HG03558 (cell line): ENCODE measurements at regions not wholly inside any gene's neighbourhood (a gene's known extent, or its start where the extent isn't known, plus 50 kb on each side); places are given as distances from the start of the nearest gene placed in this dataset.

Source experiments
- ATAC-seq: cut with Tn5 transposase; IDR thresholded peaks from one replicate; pipeline ENCODE4 v1.9.1; 2021; ENCODE audit warnings: moderate number of reproducible peaks; ENCODE audit not compliant: unreplicated experiment; ENCODE audit errors: extremely low read depth

DNA sequence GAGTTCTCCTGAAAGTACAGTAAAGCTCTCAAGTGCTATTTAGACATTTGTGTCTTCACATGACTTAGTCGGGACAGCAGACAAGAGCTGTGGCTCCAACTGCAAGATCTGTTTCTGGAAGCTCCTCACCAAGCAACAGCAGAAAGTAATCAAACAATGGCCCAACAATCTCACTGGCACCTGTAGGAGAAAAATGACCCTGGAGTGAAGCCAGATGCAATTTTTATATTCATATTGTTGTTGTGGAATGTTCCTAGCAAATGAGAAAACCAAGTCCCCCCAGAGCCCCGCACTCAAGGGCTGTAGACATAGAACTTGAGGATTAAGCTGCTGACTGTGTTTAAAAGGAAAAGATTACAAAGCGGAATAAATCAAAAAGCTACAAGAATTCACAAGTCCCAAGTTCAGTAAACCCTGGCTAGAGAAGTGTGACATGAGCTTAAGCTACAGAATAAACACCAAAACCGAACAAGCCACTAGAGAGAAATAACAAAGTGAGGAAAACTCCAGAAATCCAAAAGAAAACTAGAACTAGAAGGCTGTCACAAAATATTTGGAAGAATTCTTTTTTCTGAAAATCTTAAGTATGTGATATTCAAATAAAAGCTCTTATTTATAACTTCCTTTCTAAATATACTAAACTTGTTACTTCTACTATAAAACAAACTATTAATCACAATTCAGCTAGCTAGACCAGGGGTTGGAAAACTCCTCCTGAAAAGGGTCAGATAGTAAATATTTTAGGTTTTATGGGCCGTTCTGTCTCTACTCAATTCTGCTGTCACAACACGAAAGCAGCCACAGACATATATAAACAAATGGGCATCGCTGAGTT, 454.5 kb downstream of the SUCLA2 start:
- no peak for ATAC-seq

DNA sequence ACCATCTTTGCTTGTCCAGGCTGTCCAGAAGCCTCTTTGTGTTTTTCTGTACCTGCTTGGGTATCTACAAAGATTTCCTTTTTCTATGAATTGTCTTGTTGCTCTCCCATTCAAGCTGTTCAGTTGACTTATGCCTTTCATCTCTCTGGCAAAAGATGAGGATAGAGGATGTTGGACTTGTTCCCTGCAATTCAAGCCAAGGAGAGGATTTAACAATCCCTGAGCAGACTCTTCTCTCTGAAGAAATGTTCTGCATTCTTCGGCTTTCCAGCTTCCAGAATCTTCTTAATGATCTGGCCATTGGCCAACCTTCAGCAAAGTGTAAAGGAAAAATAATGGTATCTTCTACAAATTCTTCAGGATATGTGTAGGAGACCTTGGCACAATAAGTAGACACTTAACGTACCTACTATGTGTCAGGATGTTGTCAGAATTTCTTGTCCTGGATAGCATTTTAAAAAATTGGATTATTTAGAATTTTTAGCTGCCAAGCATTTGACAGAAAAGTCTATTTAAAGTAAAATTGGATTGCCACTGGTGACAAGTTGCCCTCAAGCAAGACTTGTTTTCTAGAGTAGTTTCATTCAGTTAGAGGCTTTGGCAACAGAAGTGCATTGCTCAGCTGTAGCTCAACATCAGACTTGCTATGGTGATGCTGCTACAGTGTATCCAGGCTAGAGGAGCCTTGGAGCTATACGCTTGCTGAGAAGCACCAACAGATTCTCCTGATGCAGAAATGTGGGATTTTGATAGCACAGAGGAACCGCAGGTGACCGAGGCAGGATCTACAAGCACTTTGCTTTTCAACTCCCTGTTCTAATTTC, 455.7 kb downstream of the SUCLA2 start:
- no peak for ATAC-seq

DNA sequence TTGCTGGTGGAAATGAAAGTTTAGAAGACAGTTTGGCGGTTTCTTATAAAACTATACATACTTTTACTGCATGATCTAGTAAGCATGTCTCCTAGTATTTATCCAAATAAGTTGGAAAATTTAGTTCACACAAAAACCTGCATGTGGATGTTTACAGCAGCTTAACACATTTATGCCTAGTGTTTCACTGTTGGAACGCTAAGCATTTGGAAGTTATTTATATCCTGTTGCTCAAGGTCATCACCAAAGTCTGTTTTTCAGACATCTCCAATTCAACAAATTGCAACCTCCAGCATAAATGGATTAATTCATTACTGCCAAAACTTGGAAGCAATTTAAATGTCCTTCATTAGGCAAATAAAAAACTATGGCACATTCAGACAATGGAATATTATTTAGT, 461.8 kb downstream of the SUCLA2 start:
- ATAC-seq, result no peak

DNA sequence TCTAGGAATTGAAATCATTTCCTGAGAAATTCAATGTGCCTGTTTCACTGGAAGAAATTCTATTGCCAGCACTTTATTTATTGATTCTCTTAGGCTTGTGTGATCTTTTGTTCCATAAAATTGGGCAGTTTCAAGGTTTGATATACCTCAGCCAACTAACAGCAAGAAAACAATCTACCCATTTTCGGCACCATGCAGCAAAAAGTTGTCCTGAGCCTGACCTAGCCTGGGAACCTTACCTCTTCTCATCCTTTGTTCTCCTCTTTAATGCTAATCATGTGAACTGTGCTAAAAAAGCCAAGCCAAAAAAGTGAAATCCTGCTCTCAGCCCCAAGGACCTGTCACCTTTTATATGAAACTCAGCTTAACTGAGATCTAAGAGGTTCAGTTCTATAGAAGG, 477.3 kb downstream of the SUCLA2 start:
- ATAC-seq, result no peak

DNA sequence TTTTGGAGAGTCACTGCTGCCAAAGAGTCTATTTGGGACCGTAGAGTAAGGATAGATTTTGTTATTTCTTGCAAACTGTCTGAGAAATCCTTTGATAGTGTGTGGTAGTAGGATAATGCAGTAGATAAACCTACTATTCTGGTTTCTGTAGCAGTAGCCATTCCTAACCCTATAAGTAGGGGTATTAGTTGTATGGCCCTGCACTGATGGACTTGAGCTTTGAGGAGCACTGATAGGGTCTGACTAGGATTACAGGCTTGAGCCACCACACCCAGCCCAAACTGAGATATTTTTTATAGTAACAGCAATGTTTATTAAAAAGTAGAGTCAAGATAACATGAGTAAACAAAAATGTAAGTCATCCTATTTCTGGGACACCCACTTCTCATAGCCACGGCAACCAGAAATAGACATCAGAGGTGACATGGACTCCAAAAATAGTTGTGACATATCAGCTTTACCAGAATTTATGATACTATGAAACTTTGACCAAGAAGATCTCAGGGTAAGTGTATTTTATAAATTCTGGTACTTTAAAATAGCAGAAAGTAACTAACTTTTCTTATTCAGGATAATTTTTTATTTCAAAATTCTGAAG, 479.1 kb downstream of the SUCLA2 start:
- ATAC-seq, result no peak

DNA sequence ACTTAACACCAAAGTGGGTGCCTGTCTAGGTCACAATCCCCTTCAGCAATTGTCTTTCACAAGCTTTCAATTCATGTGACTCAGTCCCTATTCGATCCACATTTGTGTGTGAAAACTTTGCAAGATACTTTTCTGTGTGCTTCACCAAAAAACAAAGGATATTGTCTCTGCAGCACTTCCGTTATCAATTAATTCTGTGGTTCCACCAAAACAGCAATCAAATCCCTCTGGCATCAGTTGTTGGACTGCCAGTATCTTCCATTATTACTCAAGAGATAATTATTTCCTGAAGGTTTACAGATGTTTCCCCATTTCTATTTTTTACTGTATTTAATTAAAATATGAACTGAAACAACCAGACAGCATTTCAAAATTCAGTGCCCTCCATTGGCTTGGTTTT, 481.4 kb downstream of the SUCLA2 start:
- ATAC-seq, result no peak

DNA sequence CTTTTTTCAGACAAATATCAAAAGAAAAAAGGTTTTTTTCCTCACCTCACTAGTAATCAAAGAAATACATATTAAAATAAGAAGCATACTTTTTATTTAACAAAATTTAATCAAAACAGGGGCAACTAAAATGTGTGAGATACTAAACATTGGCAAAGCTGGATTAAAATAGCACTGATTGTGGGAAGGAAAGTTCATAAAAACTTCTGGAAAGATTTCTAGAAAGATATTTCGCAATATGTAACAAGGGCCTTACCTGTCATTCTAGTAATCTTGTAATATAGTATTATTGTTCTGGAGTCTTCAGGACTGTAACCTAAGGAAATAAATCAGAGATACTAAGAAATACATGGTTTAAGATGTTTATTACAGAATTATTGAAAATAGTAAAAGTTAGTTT, 482.5 kb downstream of the SUCLA2 start:
- ATAC-seq, result no peak

DNA sequence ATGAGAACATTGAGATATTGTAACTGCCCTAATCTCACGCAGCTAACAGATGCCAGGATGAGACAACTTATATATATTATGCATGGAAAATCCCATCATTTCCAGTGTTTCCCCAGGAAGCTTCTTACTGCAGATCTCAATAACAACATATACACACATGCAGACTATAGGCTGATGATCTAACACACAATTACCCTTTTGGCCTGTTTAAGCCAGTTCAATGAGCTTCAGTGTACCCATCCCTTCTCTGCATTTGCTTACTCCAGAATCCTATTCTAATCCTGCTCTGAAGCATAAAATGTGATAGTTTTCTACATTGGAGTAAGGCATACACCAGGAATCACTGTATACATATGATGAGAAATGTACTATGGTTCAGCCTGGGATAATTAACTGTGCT, 489.4 kb downstream of the SUCLA2 start:
- no peak for ATAC-seq

DNA sequence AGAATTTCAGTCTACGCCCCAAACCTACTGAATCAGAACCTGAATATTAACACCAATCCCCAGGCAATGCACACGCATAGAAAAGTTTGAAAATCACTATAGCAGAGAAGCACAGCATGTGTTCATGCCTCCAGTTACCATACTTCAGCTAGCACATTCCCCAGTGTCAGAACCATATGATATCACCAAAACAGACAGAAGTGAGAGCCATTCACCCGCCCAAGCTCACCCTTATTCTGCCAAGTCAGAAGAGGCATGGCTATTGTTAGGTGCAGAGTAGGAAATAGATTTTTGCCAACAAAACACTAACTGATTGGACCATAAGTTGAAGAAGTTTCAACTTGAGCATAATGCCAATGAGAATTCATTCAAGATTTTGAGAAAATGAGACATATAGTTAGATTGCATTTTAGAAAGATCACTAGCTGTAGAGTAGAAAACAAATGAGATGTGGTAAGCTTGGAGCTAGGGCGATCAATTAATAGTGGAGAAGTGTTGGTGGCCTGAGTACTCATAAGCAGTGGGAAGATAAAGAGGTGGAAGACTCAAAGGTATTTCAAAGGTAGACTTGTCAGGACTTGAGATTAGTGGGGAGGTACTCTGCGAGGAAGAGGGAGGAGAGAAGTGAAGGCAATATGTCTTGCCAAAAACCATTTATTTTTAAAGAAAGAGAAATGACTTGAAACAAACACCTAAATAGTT, 492.4 kb downstream of the SUCLA2 start:
- no peak for ATAC-seq

DNA sequence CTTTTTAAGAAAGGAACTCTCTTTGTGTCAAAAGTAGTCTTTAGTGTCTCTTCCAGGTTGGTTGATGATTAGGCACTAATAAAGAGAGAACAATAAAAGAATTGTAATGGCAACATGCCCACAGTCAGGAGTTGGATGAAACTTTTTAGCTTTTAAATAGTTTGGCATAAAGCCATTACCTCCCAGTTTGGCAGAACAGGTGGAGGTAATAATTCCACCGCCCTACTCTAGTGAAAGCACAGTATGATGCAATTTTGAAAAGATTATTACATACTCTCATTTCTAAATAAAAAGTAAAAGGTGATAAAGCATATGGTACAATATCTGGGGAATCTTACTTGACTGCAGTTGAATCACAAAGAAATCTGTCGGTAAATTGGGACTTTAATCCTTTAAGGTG, 497.6 kb downstream of the SUCLA2 start:
- ATAC-seq, result no peak

DNA sequence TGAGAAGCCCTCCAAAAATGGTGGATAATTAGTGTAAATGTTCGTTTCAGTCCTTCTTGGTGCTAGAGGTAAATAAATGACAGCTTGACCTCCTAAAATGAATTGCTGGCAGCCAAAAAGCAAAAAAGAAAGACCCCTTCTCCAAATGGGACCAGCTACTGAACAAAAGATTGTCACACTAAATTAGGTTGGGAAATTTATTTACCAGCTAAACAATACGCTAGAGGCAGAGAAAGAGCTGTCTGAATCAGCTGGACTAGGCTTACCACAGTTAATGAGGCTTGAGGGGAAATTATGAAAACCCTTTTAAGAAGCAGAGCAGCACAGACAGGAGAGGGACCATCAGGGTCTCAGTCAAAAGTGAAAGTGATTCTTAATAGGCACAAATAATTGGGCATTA, 498.9 kb downstream of the SUCLA2 start:
- no peak for ATAC-seq

DNA sequence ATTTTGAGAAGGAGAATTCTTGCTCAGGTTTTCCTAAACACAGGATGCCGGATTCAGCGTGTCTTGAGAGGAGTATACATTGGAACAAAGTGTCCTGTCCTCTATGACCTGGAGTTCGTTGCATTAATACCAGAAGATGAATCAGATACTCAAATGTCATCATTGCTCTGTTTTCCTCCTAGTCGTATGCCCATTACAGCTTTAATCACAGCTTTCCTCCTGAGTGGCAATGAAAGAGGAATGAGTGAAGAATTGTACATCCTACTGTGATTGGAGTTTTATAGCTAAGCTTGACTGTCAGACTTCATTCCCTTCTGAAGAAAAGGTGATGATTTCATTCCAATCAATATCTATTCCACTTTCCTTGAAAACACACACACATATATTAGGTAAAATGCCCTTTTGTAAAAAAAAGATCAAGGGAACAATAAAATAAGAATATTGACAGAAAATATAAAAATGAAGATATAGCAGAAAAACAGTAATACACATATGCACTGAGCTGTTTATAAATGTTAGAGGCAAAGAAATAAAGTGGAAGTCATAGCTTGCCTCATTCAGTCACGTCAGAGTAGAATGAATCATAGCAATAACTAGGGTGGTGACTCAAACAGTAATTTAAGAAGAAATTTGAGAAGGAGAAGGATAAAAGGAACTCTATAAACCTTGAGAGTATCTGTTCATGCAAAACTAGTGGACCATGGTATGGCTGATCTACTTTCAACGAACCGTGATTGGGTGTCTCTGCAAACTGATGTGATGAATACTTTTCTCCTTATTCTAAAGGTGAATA, 501.5 kb downstream of the SUCLA2 start:
- ATAC-seq, result no peak

DNA sequence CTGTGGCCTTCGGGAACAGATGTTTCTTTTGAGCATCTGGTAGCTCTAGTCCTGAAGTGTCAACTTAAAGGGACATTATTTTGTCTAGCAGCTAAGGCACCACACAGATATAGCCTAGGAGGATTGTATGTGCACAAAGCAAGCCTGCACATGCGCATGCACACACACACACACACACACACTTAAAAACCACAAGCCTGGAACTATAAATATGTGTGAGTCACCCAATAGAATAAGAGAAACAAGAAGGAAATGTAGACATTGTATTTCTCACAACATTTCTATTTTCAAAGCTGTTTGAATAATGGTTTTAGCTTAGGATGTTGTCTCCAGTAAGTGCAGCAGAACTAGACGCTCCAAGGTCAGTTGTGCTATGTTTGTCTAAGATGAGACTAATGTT, 516.5 kb downstream of the SUCLA2 start:
- ATAC-seq, result no peak

DNA sequence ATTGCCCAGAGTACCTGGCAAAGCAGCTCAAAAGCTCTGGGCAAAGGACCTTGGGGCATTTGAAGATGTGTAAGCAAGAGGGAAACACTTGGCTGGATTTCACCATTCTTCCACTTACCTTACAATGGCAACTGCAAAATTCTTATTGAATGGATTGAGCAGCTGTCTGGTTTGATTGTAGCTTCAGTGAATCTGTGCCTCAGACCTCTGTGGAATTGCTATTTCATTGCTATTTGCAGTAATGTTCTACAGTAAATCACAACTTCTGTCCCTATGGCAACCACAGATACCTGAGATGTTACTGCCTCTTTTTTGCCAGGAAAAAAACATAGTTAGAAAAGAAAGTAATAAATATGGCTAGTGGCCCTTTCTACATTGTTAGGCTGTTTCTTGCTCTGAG, 519.5 kb downstream of the SUCLA2 start:
- ATAC-seq, result no peak

DNA sequence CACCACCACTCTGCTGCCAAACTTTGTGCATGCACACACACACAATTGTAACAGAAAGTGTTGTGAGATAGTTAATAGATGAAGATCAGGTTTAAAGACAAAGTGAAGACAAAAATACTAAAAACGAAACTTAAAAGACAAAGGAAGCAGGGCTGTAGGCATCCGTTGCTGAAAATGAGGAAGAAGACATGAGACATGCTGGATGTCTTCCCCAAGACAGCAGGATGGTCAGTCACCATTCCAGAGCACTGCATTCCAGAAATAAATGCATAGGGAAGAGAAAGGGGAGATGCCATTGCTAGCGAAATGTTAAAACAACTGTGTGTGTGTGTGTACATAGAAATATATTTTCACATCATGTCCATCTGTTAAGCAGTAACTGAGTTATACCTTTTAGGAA, 520.1 kb downstream of the SUCLA2 start:
- no peak for ATAC-seq

DNA sequence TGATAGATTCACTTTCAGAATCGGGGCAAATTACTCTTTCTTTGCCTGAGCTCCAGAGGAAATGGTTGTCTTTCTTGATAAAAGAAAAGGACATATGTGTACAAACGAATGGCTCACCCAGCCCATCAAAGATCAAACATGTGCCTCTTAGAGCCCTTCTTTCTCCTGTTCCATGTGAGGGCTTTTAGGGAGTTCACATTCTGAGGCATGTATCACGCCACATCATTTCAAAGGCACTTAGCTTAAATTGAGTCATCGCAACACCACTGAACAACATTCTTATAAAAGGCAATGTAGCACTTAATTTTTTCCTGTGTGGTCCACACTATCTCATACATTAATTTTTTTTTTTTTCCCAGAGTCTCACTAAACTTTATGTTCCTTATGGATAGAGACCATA, 521.0 kb downstream of the SUCLA2 start:
- no peak for ATAC-seq

DNA sequence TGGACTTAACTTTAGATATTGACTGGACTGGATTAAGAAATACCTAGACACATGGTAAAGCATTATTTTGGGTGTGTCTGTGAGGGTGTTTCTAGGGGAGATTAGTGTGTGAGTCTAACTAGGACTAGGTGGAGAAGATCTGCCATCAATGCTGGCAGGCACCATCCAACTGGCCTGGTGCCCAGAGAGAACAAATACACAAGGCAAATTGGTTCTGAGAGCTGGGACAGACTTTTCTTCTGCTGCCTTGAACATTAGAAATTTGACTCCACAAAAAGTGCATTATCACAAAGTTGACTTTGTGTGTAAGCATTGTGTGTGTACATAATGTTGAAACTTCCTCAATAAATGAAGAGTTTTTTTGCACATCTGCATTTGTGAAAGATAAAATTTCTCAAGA, 522.1 kb downstream of the SUCLA2 start:
- ATAC-seq, result no peak

DNA sequence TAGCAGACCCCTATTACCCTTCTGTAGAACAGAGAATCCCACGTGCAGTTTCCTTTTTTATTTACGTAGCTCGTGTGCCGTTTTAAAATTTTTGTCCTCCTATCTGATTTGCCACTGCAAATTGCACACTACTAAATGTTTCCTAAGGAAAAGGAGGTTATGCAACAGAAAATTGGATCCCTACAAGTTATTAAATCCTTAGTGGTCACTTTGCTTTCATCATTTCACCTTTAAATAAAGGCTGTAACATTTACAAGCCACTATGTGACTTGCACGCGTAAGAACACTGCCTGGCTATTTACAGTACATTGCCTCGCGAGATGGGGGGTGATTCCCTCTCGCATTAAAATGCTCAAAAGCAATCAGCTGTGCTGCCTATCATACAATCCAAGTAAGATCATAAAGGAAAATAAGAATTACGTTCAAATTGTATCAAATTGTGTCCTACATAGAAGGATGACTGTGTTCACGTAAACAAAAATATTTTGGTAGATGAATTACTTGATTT, 525.6 kb downstream of the SUCLA2 start:
- ATAC-seq, result no peak

DNA sequence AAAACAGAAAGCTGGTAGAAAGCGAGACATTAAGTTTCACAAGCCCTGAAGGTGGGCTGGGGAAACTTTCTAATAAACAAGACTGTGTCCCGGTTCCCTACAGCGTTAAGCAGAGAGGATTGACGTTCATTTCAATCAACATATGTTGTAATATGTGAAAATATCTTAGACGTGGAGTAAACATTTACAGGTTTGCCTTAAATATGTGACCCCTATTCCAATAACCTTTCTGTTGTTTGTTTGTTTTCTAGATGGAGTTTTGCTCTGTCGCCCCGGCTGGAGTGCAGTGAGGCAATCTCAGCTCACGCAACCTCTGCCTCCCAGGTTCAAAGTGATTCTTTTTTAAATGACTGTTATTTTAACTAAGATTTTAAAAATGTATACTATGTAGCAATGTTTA, 526.2 kb downstream of the SUCLA2 start:
- ATAC-seq, result no peak

DNA sequence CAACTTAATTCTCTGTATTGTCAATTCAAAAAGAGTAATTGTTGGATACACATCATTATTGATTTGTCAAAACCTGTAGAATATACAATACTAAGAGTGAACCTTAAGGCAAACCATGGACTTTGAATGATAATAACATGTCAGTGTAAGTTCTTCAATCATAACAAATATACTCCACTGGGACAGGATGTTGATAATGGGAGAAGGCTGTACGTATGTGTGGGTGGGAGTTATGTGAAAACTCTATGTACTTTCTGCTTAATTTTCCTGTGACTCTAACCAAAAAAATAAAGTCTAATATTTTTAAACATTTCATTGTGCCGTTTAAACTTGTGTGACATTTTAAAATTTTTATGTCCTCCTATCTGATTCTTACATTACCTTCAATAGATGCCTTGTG, 526.7 kb downstream of the SUCLA2 start:
- no peak for ATAC-seq
